ENCODE measurements at regions not wholly inside any gene's neighbourhood (a gene's known extent, or its start where the extent isn't known, plus 50 kb on each side); places are given as distances from the start of the nearest gene placed in this dataset.
"Not testable (repeated sequence)": the region's sequence is repeated elsewhere in the genome, so short reads cannot be mapped to it uniquely, and the experiment has no call there.

DNA sequence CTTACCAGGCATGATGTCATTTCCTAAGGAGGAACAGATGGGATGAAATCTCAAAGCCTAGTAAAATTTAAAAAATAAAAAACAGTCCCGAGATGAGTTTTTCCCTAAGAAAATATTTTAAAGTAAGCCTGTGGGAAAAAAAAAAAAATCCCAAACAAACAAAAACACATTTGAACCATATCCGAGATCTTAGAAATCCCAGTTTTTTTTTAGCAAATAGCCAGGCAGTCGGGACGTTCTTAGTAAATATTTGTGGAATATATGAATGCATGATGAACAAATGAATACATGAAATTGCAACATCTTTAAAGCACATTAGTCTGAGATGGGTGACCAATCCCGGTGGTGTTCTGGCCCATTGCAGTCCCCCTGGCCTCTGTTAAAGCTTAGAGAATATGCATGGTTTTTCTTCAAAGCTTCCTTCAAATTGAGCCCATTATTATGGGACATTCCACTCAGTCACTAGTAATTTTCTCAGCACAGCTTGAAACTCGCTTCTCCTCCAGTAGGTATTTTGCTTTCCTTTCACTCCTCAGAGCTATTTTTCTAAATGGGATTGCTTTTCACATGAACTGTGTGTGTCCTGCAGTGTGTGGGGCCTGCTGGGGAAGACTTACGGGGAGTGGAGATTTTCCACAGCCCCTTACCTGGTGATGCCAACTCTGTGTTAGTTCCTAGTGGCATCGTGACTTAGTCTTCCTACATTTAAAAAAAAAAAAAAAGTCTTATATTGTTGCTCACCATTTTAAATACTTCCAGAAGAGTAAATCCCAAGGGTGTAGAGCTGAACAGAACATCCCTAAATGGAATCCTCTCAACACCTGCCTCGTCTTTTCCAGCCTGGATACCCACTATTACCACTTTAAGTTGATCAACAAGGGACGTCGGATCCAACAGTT, 255.6 kb upstream of the NBPF12 start:
- not testable (repeated sequence) for TF ChIP-seq CTCF (IDR thresholded peaks at IDR 0.05); ZFX (IDR thresholded peaks at IDR 0.05; ENCODE audit: borderline replicate concordance)
